OCI-LY1 (cell line): ENCODE measurements at regions not wholly inside any gene's neighbourhood (a gene's known extent, or its start where the extent isn't known, plus 50 kb on each side); places are given as distances from the start of the nearest gene placed in this dataset.

Source experiments
- EZH2 ChIP-seq: fragments of 200-600 bp; sonication (generic), shearing (Covaris generic); IDR thresholded peaks from 2 replicates; pipeline ENCODE4 v1.8.0; 2017; ENCODE audit warnings: borderline replicate concordance, mixed run types, mild to moderate bottlenecking, antibody characterized with exemption, low read length, moderate library complexity, mixed read lengths
- TF ChIP-seq, protein P1 (sequence below): fragments of 200-600 bp; sonication (generic), shearing (Covaris generic); IDR thresholded peaks from 2 replicates; pipeline ENCODE4 v1.5.1; 2017; ENCODE audit warnings: mild to moderate bottlenecking, antibody characterized with exemption, low read length, moderate library complexity, mixed read lengths

DNA sequence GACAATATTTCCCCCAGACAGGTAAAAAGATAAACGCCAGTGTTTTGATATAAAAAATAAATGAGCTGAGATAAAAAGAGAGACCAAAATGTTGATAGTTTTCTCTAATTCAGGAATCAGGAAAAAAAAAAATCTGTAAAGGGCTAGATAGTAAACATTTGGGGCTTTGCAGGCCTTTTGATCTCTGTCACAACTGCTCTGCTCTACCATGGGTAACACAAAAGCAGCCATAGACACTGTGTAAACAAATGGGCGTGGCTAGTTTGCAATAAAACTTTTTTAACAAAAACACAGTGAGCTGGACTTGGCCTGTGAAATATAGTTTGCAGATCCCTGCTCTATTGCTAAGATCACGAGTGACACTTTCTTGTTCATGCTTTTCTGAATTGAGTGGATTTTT lies 219.1 kb upstream of the STXBP5 start:
- TF ChIP-seq, protein P1, sequence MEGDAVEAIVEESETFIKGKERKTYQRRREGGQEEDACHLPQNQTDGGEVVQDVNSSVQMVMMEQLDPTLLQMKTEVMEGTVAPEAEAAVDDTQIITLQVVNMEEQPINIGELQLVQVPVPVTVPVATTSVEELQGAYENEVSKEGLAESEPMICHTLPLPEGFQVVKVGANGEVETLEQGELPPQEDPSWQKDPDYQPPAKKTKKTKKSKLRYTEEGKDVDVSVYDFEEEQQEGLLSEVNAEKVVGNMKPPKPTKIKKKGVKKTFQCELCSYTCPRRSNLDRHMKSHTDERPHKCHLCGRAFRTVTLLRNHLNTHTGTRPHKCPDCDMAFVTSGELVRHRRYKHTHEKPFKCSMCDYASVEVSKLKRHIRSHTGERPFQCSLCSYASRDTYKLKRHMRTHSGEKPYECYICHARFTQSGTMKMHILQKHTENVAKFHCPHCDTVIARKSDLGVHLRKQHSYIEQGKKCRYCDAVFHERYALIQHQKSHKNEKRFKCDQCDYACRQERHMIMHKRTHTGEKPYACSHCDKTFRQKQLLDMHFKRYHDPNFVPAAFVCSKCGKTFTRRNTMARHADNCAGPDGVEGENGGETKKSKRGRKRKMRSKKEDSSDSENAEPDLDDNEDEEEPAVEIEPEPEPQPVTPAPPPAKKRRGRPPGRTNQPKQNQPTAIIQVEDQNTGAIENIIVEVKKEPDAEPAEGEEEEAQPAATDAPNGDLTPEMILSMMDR: no peak
- TF ChIP-seq EZH2: no peak
